Esophagus squamous epithelium (tissue), 5 donors: ENCODE measurements at regions not wholly inside any gene's neighbourhood (a gene's known extent, or its start where the extent isn't known, plus 50 kb on each side); places are given as distances from the start of the nearest gene placed in this dataset.

Experiments
- DNase-seq: peaks from one replicate; lab custom pipeline; 2025; lab: John Stamatoyannopoulos, UW
- H3K27ac ChIP-seq, 4 donors: fragments of 200-600 bp; sonication (generic); one replicate each; pipeline ENCODE4 v1.5.1; 2016 to 2019; ENCODE audit warnings: mild to moderate bottlenecking in 1 of 4
- H3K27me3 ChIP-seq, 4 donors: fragments of 200-600 bp; sonication (generic); 1 replicate in 3 of 4; 2 replicates in 1 of 4; pipeline versions ENCODE4 v1.5.1 to v1.6.0; 2017 to 2021; ENCODE audit warnings: antibody characterized with exemption in 1 of 4
- H3K36me3 ChIP-seq, 3 donors: fragments of 200-600 bp; sonication (generic); one replicate each; pipeline ENCODE4 v1.5.1; 2016 to 2019
- H3K4me1 ChIP-seq, 3 donors: fragments of 200-600 bp; sonication (generic); one replicate each; pipeline ENCODE4 v1.5.1; 2017 to 2019
- H3K4me3 ChIP-seq, 4 donors: fragments of 200-600 bp; sonication (generic); 1 replicate in 3 of 4; 2 replicates in 1 of 4; pipeline ENCODE4 v1.5.1; 2016 to 2019; ENCODE audit warnings: mild to moderate bottlenecking in 2 of 4, moderate library complexity in 1 of 4
- H3K9me3 ChIP-seq, 3 donors: fragments of 200-600 bp; sonication (generic); one replicate each; pipeline ENCODE4 v1.5.1; 2016 to 2019
- POLR2A ChIP-seq, 4 donors: fragments of 450-650 bp; IDR thresholded peaks; one replicate each; pipeline ENCODE4 v1.6.1; 2017; ENCODE audit warnings: antibody characterized with exemption in 4 of 4, mild to moderate bottlenecking in 4 of 4, moderate library complexity in 3 of 4
- WGBS, 2 donors: methylation state at CpG; one replicate each; pipeline ENCODE4 v1.1.5; 2018; 5-methylcytosine and 5-hydroxymethylcytosine counted together
- intact Hi-C: fragments of 100-400 bp; cut with DNase I; formaldehyde crosslinking; loops from one replicate; pipeline ENCODE4 v1.15.0; 2022
- TF ChIP-seq, protein P1 (sequence below), 6 experiments: fragments of 450-650 bp in 4 of 6; fragments of 200-600 bp in 2 of 6; sonication (generic) in 2 of 6; IDR thresholded peaks; one replicate each; pipeline ENCODE4 v1.5.1; 2016 to 2019; ENCODE audit warnings: antibody characterized with exemption in 6 of 6, mild to moderate bottlenecking in 4 of 6, moderate library complexity in 4 of 6
- donor health status: DM: yes; HTN: yes; CAD: no.

GRCh38 chr16:58958749-58959148, 224.6 kb upstream of the GOT2 start:
- DNase-seq = no peak
- H3K27me3 ChIP-seq = no peaks in the 10 kb centered on the region
- no peaks in the 10 kb centered on the region for H3K36me3 ChIP-seq
- TF ChIP-seq POLR2A (IDR thresholded peaks at IDR 0.05) = no peak
- TF ChIP-seq, protein P1, sequence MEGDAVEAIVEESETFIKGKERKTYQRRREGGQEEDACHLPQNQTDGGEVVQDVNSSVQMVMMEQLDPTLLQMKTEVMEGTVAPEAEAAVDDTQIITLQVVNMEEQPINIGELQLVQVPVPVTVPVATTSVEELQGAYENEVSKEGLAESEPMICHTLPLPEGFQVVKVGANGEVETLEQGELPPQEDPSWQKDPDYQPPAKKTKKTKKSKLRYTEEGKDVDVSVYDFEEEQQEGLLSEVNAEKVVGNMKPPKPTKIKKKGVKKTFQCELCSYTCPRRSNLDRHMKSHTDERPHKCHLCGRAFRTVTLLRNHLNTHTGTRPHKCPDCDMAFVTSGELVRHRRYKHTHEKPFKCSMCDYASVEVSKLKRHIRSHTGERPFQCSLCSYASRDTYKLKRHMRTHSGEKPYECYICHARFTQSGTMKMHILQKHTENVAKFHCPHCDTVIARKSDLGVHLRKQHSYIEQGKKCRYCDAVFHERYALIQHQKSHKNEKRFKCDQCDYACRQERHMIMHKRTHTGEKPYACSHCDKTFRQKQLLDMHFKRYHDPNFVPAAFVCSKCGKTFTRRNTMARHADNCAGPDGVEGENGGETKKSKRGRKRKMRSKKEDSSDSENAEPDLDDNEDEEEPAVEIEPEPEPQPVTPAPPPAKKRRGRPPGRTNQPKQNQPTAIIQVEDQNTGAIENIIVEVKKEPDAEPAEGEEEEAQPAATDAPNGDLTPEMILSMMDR (IDR thresholded peaks at IDR 0.05) = no peak
- H3K4me1 ChIP-seq = no peaks in the 10 kb centered on the region
- no peaks in the 10 kb centered on the region for H3K9me3 ChIP-seq
- H3K4me3 ChIP-seq = no peak overlapping the region
- intact Hi-C loops = no loop called here
- no peak overlapping the region for H3K27ac ChIP-seq

- WGBS, 2 donors = 30 to 32% methylated on average over 1 of the region's 1 CpG
Observed at GRCh38 chr16:58948244-58948643, 214.1 kb upstream of the GOT2 start.

GRCh38 chr16:58940609-58941008, 206.5 kb upstream of the GOT2 start:
- H3K4me1 ChIP-seq = no peaks in the 10 kb centered on the region
- no peaks in the 10 kb centered on the region for H3K36me3 ChIP-seq
- H3K4me3 ChIP-seq = no peak overlapping the region
- 50 to 61% methylated on average over 2 of the region's 2 CpGs for WGBS, 2 donors
- intact Hi-C loops = no loop called here
- no peak for DNase-seq
- no peak overlapping the region for H3K27ac ChIP-seq
- H3K27me3 ChIP-seq = no peaks in the 10 kb centered on the region
- H3K9me3 ChIP-seq = no peaks in the 10 kb centered on the region
- TF ChIP-seq, protein P1 (IDR thresholded peaks at IDR 0.05) = no peak
- no peak for TF ChIP-seq POLR2A (IDR thresholded peaks at IDR 0.05)

More at GRCh38 chr16:58948244-58948643, 214.1 kb upstream of the GOT2 start:
- Histone ChIP-seq H3K4me3 (no peak overlapping the region), H3K9me3 (no peaks in the 10 kb centered on the region), H3K4me1 (no peaks in the 10 kb centered on the region), H3K27me3 (no peaks in the 10 kb centered on the region), H3K36me3 (no peaks in the 10 kb centered on the region), H3K27ac (no peak overlapping the region)
- intact Hi-C loops = no loop called here
- no peak for DNase-seq
- TF ChIP-seq, protein P1 (IDR thresholded peaks at IDR 0.05) = no peak
- no peak for TF ChIP-seq POLR2A (IDR thresholded peaks at IDR 0.05)

- no peak for DNase-seq
- H3K27me3 ChIP-seq = no peaks in the 10 kb centered on the region
- H3K27ac ChIP-seq = no peak overlapping the region
- H3K36me3 ChIP-seq = no peaks in the 10 kb centered on the region
- no peaks in the 10 kb centered on the region for H3K4me1 ChIP-seq
- H3K9me3 ChIP-seq = no peaks in the 10 kb centered on the region
- TF ChIP-seq POLR2A (IDR thresholded peaks at IDR 0.05) = no peak
- TF ChIP-seq, protein P1 (IDR thresholded peaks at IDR 0.05) = no peak
- H3K4me3 ChIP-seq = no peak overlapping the region
- 22 to 34% methylated on average over 7 of the region's 7 CpGs for WGBS, 2 donors
- intact Hi-C loops = no loop called here
Observed at GRCh38 chr16:58938811-58939210, 204.7 kb upstream of the GOT2 start.

DNA sequence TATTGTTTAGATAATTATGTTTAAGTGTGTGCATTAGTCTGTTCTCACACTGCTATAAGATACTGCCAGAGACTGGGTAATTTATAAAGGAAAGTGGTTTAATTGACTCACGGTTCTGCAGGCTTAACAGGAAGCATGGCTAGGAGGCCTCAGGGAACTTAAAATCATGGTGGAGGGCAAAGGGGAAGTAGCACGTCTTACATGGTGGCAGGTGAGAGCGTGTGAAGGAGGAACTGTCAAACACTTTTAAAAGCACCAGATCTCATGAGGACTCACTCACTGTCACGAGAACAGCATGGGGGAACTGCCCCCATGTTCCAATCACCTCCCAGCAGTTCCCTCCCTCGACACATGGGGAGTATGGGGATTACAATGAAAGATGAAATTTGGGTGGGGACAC, 203.5 kb upstream of the GOT2 start:
- Histone ChIP-seq H3K27ac (no peak overlapping the region), H3K9me3 (no peaks in the 10 kb centered on the region), H3K4me3 (no peak overlapping the region), H3K36me3 (no peaks in the 10 kb centered on the region), H3K4me1 (no peaks in the 10 kb centered on the region), H3K27me3 (no peaks in the 10 kb centered on the region)
- TF ChIP-seq POLR2A (IDR thresholded peaks at IDR 0.05) = no peak
- TF ChIP-seq, protein P1 (IDR thresholded peaks at IDR 0.05) = no peak
- DNase-seq = no peak
- WGBS, 2 donors = 41 to 52% methylated on average over 5 of the region's 5 CpGs
- intact Hi-C loops = no loop called here
